ENCODE measurements at regions not wholly inside any gene's neighbourhood (a gene's known extent, or its start where the extent isn't known, plus 50 kb on each side); places are given as distances from the start of the nearest gene placed in this dataset.
A peak's percentile ranks its signal among the peaks of the same experiment; 100 is the strongest.
"Not testable (repeated sequence)": the region's sequence is repeated elsewhere in the genome, so short reads cannot be mapped to it uniquely, and the experiment has no call there.

GRCh38 chr12:127121494-127122084 is 1145.4 kb upstream of the TMEM132C start:
- WGBS, 10 experiments, result 38 to 100% (median 86%) methylated on average over 2 to 4 of the region's 4 CpGs; no CpG with 5 or more reads in 3 of the 10 experiments
- H3K4me1 ChIP-seq (replicated peaks in 1 of 2), result no peaks in the 10 kb centered on the region
- H3K27ac ChIP-seq, result no peak overlapping the region
- H3K4me3 ChIP-seq, result no peak overlapping the region
- in situ Hi-C loops (cut with MboI; ENCODE audit: low pct_unique_long_range_greater_than_20kb in 2 of 9, low sequenced_read_pairs in 9 of 9, unreplicated experiment in 9 of 9), result loop anchor here in 2 of 9 experiments (25.0 kb wide), 2 partner anchors 166 to 266 kb away; no protein-coding TSS in a partner anchor
- ATAC-seq (replicated peaks in 6 of 8), result no peak

GRCh38 chr12:127125607-127126259 is 1141.2 kb upstream of the TMEM132C start:
- in situ Hi-C loops (cut with MboI; ENCODE audit: low pct_unique_long_range_greater_than_20kb in 2 of 9, low sequenced_read_pairs in 9 of 9, unreplicated experiment in 9 of 9), result no loop called here
- ATAC-seq (replicated peaks in 6 of 8), result peak in 4 of 8 experiments; percentile 33 to 97 (median 93)
- no peaks in the 10 kb centered on the region for H3K4me1 ChIP-seq (replicated peaks in 1 of 2)
- 0 to 60% (median 25%) methylated on average over 1 to 2 of the region's 3 CpGs; no CpG with 5 or more reads in 3 of the 10 experiments for WGBS, 10 experiments
- no peak overlapping the region for H3K27ac ChIP-seq
- no peak overlapping the region for H3K4me3 ChIP-seq

DNA sequence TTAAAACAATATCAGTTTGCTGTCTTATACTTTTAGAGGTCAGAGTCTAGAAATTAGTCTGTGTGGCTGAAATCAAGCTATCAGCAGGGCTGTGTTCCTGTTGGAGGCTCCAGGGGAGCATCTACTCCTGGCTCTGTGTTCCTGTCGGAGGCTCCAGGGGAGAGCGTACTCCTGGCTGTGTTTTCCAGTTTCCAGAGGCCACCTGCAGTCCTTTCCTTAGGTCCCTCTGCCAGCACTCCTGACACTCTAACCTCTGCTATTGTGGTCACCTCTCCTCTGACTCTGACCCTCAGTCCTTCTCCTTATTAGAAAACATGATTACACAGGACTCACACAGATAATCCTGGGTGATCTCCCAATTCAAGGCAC is 1140.7 kb upstream of the TMEM132C start:
- in situ Hi-C loops (cut with MboI; ENCODE audit: low pct_unique_long_range_greater_than_20kb in 2 of 9, low sequenced_read_pairs in 9 of 9, unreplicated experiment in 9 of 9), result no loop called here
- Histone ChIP-seq H3K27ac (no peak overlapping the region), H3K4me3 (no peak overlapping the region), H3K4me1 (replicated peaks in 1 of 2) (no peaks in the 10 kb centered on the region)
- 46 to 100% (median 80%) methylated on average over 1 to 2 of the region's 2 CpGs; no CpG with 5 or more reads in 6 of the 10 experiments for WGBS, 10 experiments
- ATAC-seq (replicated peaks in 6 of 8), result no peak

GRCh38 chr12:127127897-127128296 is 1139.1 kb upstream of the TMEM132C start:
- no peak overlapping the region for H3K27ac ChIP-seq
- 29 to 100% (median 47%) methylated on average over 1 to 3 of the region's 3 CpGs; no CpG with 5 or more reads in 3 of the 10 experiments for WGBS, 10 experiments
- ATAC-seq (replicated peaks in 6 of 8), result no peak
- H3K4me3 ChIP-seq, result no peak overlapping the region
- in situ Hi-C loops (cut with MboI; ENCODE audit: low pct_unique_long_range_greater_than_20kb in 2 of 9, low sequenced_read_pairs in 9 of 9, unreplicated experiment in 9 of 9), result no loop called here
- H3K4me1 ChIP-seq (replicated peaks in 1 of 2), result no peaks in the 10 kb centered on the region

GRCh38 chr12:127130506-127131124 is 1136.4 kb upstream of the TMEM132C start:
- WGBS, 10 experiments, result 39 to 100% (median 86%) methylated on average over 1 to 10 of the region's 11 CpGs; no CpG with 5 or more reads in 1 of the 10 experiments
- peak in 2 of 8 experiments; percentile 61 to 74 for ATAC-seq (replicated peaks in 6 of 8)
- Histone ChIP-seq H3K27ac (no peak overlapping the region), H3K4me1 (replicated peaks in 1 of 2) (no peaks in the 10 kb centered on the region), H3K4me3 (no peak overlapping the region)
- in situ Hi-C loops (cut with MboI; ENCODE audit: low pct_unique_long_range_greater_than_20kb in 2 of 9, low sequenced_read_pairs in 9 of 9, unreplicated experiment in 9 of 9), result no loop called here

GRCh38 chr12:127133675-127134335 is 1133.2 kb upstream of the TMEM132C start:
- no peak overlapping the region for H3K4me3 ChIP-seq
- 44 to 100% (median 69%) methylated on average over 1 to 10 of the region's 11 CpGs; no CpG with 5 or more reads in 1 of the 10 experiments for WGBS, 10 experiments
- no peak overlapping the region for H3K27ac ChIP-seq
- ATAC-seq (replicated peaks in 6 of 8), result peak in 2 of 8 experiments; percentile 69 to 87
- H3K4me1 ChIP-seq (replicated peaks in 1 of 2), result no peaks in the 10 kb centered on the region
- in situ Hi-C loops (cut with MboI; ENCODE audit: low pct_unique_long_range_greater_than_20kb in 2 of 9, low sequenced_read_pairs in 9 of 9, unreplicated experiment in 9 of 9), result no loop called here

- WGBS, 10 experiments, result 8 to 86% (median 69%) methylated on average over 1 to 3 of the region's 3 CpGs
- H3K27ac ChIP-seq; in situ Hi-C loops (cut with MboI; ENCODE audit: low pct_unique_long_range_greater_than_20kb in 2 of 9, low sequenced_read_pairs in 9 of 9, unreplicated experiment in 9 of 9); ATAC-seq (replicated peaks in 6 of 8); H3K4me3 ChIP-seq; H3K4me1 ChIP-seq (replicated peaks in 1 of 2): not testable (repeated sequence)
Observed at GRCh38 chr12:127140864-127141484, 1126.0 kb upstream of the TMEM132C start.

- WGBS, 10 experiments, result 36 to 100% (median 57%) methylated on average over 2 to 6 of the region's 6 CpGs; no CpG with 5 or more reads in 6 of the 10 experiments
- ATAC-seq (replicated peaks in 6 of 8), result peak in 1 of 8 experiments; percentile 21
- no peak overlapping the region for H3K27ac ChIP-seq
- in situ Hi-C loops (cut with MboI; ENCODE audit: low pct_unique_long_range_greater_than_20kb in 2 of 9, low sequenced_read_pairs in 9 of 9, unreplicated experiment in 9 of 9), result no loop called here
- H3K4me1 ChIP-seq (replicated peaks in 1 of 2), result no peaks in the 10 kb centered on the region
- H3K4me3 ChIP-seq, result no peak overlapping the region
Observed at GRCh38 chr12:127143020-127143419, 1124.0 kb upstream of the TMEM132C start.

- WGBS, 10 experiments, result 35 to 94% (median 79%) methylated on average over 2 to 5 of the region's 5 CpGs; no CpG with 5 or more reads in 3 of the 10 experiments
- Histone ChIP-seq H3K4me1 (replicated peaks in 1 of 2) (no peaks in the 10 kb centered on the region), H3K4me3 (no peak overlapping the region), H3K27ac (no peak overlapping the region)
- no peak for ATAC-seq (replicated peaks in 6 of 8)
- in situ Hi-C loops (cut with MboI; ENCODE audit: low pct_unique_long_range_greater_than_20kb in 2 of 9, low sequenced_read_pairs in 9 of 9, unreplicated experiment in 9 of 9), result no loop called here
Observed at GRCh38 chr12:127144770-127145169, 1122.2 kb upstream of the TMEM132C start.

GRCh38 chr12:127145241-127145928 is 1121.6 kb upstream of the TMEM132C start:
- H3K4me3 ChIP-seq, result peak overlapping the region in 1 of 5 donors; percentile 7
- peak in 1 of 8 experiments; percentile 14 for ATAC-seq (replicated peaks in 6 of 8)
- no peak overlapping the region for H3K27ac ChIP-seq
- in situ Hi-C loops (cut with MboI; ENCODE audit: low pct_unique_long_range_greater_than_20kb in 2 of 9, low sequenced_read_pairs in 9 of 9, unreplicated experiment in 9 of 9), result no loop called here
- no peaks in the 10 kb centered on the region for H3K4me1 ChIP-seq (replicated peaks in 1 of 2)
- 0 to 89% (median 35%) methylated on average over 1 to 6 of the region's 6 CpGs; no CpG with 5 or more reads in 1 of the 10 experiments for WGBS, 10 experiments

- H3K4me1 ChIP-seq (replicated peaks in 1 of 2), result no peaks in the 10 kb centered on the region
- H3K4me3 ChIP-seq, result peak overlapping the region in 1 of 5 donors; percentile 7
- in situ Hi-C loops (cut with MboI; ENCODE audit: low pct_unique_long_range_greater_than_20kb in 2 of 9, low sequenced_read_pairs in 9 of 9, unreplicated experiment in 9 of 9), result no loop called here
- peak in 4 of 8 experiments; percentile 86 to 93 (median 91) for ATAC-seq (replicated peaks in 6 of 8)
- 80 to 96% (median 80%) methylated on average over 2 to 9 of the region's 85 CpGs; no CpG with 5 or more reads in 7 of the 10 experiments for WGBS, 10 experiments
- H3K27ac ChIP-seq, result no peak overlapping the region
Observed at GRCh38 chr12:127145929-127146789, 1120.8 kb upstream of the TMEM132C start.

All from motor neuron (in vitro differentiated cells).